RWPE1 (cell line): ENCODE measurements at regions not wholly inside any gene's neighbourhood (a gene's known extent, or its start where the extent isn't known, plus 50 kb on each side); places are given as distances from the start of the nearest gene placed in this dataset.

Source experiments
- CTCF ChIA-PET: fragments of 350-600 bp; sonication (Branson Sonifier 250); formaldehyde crosslinking; extraction: SDS; loops from one replicate; lab custom pipeline; 2021; lab: Yijun Ruan, JAX
- POLR2A ChIA-PET: fragments of 400-600 bp; formaldehyde crosslinking; extraction: SDS; loops from one replicate; lab custom pipeline; 2020; ENCODE audit warnings: antibody characterized with exemption; ENCODE audit not compliant: low non-redundant PET; lab: Yijun Ruan, JAX
- DNase-seq: peaks from one replicate; pipeline ENCODE4 v3.0.0; 2012; ENCODE audit warnings: low spot score
- H3K27ac ChIP-seq: fragments of 450-650 bp; 2 replicates; pipeline ENCODE4 v1.5.1; 2017
- TF ChIP-seq, protein P1 (sequence below): fragments of 450-650 bp; conservative IDR thresholded peaks from 2 replicates; pipeline ENCODE4 v1.5.1; 2017; ENCODE audit warnings: low read depth, mild to moderate bottlenecking

DNA sequence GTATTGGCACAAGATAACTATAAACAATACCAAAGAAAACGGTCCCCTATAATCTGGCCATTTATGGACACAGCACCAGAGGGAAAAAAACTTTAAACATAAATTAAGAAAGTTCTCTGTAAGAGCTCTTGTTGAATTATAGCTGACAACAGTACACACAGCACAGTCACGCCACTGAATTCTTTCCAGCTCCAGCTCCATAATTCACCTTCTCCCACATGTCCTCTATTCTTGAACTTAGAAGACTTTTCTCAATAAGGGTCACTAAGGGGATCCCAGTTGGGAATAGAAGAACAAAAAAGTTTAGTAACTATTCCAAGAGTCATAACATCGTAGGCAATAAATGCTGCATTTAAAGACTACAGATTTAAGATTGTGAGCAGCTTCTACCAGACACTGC, 124.6 kb upstream of the CYP1B1 start:
- CTCF ChIA-PET = interaction anchor here (0.6 kb wide), 1 partner anchor 123 kb away, joined by 3 read pairs; no protein-coding TSS in a partner anchor
- no peak for DNase-seq
- POLR2A ChIA-PET = no interaction called here
- TF ChIP-seq, protein P1, sequence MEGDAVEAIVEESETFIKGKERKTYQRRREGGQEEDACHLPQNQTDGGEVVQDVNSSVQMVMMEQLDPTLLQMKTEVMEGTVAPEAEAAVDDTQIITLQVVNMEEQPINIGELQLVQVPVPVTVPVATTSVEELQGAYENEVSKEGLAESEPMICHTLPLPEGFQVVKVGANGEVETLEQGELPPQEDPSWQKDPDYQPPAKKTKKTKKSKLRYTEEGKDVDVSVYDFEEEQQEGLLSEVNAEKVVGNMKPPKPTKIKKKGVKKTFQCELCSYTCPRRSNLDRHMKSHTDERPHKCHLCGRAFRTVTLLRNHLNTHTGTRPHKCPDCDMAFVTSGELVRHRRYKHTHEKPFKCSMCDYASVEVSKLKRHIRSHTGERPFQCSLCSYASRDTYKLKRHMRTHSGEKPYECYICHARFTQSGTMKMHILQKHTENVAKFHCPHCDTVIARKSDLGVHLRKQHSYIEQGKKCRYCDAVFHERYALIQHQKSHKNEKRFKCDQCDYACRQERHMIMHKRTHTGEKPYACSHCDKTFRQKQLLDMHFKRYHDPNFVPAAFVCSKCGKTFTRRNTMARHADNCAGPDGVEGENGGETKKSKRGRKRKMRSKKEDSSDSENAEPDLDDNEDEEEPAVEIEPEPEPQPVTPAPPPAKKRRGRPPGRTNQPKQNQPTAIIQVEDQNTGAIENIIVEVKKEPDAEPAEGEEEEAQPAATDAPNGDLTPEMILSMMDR = no peak
- no peak overlapping the region for H3K27ac ChIP-seq

DNA sequence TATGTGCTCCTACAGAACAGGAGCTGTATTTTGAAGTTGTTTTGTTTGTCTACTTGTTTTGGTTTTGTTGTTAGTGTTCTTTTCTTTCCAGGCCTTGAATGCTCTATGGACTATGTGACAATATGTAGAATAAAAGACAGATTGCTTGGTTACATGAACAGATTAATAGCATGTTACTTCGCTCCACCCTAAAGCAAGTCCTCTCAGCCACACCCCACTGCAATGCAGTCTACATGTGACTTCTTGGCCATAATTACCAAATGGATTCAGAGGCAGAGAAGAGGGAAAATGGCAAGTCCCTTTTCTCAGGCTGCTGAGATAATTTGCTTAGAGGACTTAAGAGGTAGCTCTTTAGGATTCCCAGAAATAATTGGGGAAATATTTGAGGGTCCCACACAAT, 123.2 kb upstream of the CYP1B1 start:
- CTCF ChIA-PET = no interaction called here
- POLR2A ChIA-PET = interaction anchor here (0.6 kb wide), 1 partner anchor 47 kb away, joined by 3 read pairs; no protein-coding TSS in a partner anchor
- TF ChIP-seq, protein P1 = no peak
- H3K27ac ChIP-seq = no peak overlapping the region
- DNase-seq = no peak

GRCh38 chr2:38194751-38195150, 118.8 kb upstream of the CYP1B1 start:
- DNase-seq = peak; percentile 71
- ChIA-PET CTCF (interaction anchor here (1.2 kb wide), 1 partner anchor 80 kb away, joined by 7 read pairs; no protein-coding TSS in a partner anchor), POLR2A (no interaction called here)
- TF ChIP-seq, protein P1 = no peak
- no peak overlapping the region for H3K27ac ChIP-seq

- no peak for DNase-seq
- CTCF ChIA-PET = interaction anchor here (0.8 kb wide), 1 partner anchor 117 kb away, joined by 4 read pairs; the partner anchor contains the start of gene CYP1B1
- TF ChIP-seq, protein P1 = no peak
- POLR2A ChIA-PET = no interaction called here
- H3K27ac ChIP-seq = no peak overlapping the region
Measured at GRCh38 chr2:38192976-38193375, 117.0 kb upstream of the CYP1B1 start.

DNA sequence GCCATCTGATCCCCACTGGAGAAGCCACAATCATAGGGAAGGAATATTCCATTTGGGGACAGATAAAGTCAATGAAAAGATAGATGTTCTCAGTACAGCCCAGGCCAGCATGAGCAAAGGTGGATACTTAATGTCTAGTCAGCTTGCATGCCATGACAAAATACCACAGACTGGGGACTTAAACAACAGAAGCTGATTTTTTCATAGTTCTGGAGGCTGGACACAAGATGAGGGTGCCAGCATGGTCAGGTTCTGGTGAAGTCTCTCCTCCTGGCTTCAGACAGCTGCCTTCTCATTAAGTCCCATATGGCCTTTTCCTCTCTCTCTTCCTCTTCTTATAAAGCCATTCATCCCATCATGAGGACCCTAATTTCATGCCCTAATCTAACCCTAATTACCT, 116.1 kb upstream of the CYP1B1 start:
- CTCF ChIA-PET = interaction anchor here (0.8 kb wide), 1 partner anchor 116 kb away, joined by 4 read pairs; the partner anchor contains the start of gene CYP1B1
- POLR2A ChIA-PET = no interaction called here
- TF ChIP-seq, protein P1 = no peak
- no peak for DNase-seq
- H3K27ac ChIP-seq = no peak overlapping the region

DNA sequence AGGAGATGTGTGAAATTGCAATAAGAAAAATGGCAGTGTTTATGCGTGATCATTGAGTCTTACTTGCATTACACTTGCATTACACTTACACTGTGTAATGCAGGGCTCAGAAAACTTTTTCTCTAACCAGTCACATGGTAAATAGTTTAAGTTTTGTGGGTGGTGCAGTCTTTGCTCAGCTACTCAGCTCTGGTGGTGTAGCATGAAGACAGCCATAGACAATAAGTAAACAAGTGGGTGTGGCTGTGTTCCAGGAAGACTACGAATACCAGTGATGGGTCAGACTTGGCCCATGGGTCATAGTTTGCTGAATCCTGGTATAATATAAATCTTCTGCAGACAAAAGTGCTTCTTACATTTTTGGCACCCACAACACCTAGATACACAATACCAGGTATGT, 115.6 kb upstream of the CYP1B1 start:
- ChIA-PET CTCF (no interaction called here), POLR2A (no interaction called here)
- H3K27ac ChIP-seq = no peak overlapping the region
- DNase-seq = no peak
- TF ChIP-seq, protein P1 = no peak
